ENCODE measurements at regions not wholly inside any gene's neighbourhood (a gene's known extent, or its start where the extent isn't known, plus 50 kb on each side); places are given as distances from the start of the nearest gene placed in this dataset.

GRCh38 chr2:134201533-134201932, 52.3 kb upstream of the MGAT5 start:
- Histone ChIP-seq H2AFZ (ENCODE audit: low read depth, low read length, poor library complexity, severe bottlenecking) (no peak overlapping the region), H4K20me1 (ENCODE audit: insufficient read depth) (no peaks in the 10 kb centered on the region), H3K27me3 (ENCODE audit: insufficient read depth, low read length) (no peaks in the 10 kb centered on the region), H3K9me2 (ENCODE audit: insufficient read depth) (no peaks in the 10 kb centered on the region), H3K4me1 (ENCODE audit: control insufficient read depth in 1 of 2, insufficient read depth in 2 of 2, low read length in 2 of 2) (no peaks in the 10 kb centered on the region), H3K27ac (ENCODE audit: low read depth, low read length) (no peak overlapping the region), H3K4me2 (ENCODE audit: low read length) (no peak overlapping the region), H3K4me3 (replicated peaks in 1 of 2; ENCODE audit: low read depth in 1 of 2, low read length in 2 of 2) (no peak overlapping the region), H3K36me3 (ENCODE audit: control insufficient read depth in 1 of 2, insufficient read depth in 2 of 2, low read length in 2 of 2) (no peaks in the 10 kb centered on the region), H3K9me3 (ENCODE audit: control insufficient read depth in 1 of 2, insufficient read depth in 1 of 2, low read depth in 1 of 2, low read length in 2 of 2) (no peaks in the 10 kb centered on the region), H3K9ac (ENCODE audit: low read length) (no peak overlapping the region), H3K79me2 (ENCODE audit: insufficient read depth, low read length) (no peaks in the 10 kb centered on the region; the same call in 1 of the 2 replicates)
- no TSS peak for BruUV-seq (replicated peaks)
- intact Hi-C loops (cut with micrococcal nuclease) = no loop called here
- ATAC-seq = no peak
- RAD21 ChIA-PET (ENCODE audit: low non-redundant PET in 1 of 2, low total read pairs in 2 of 2, uncharacterized antibody in 2 of 2, unreplicated experiment in 2 of 2) = no interaction called here
- POLR2A ChIA-PET = no interaction called here
- TF ChIP-seq MAX (IDR thresholded peaks at IDR 0.05) = no peak
- no peak for TF ChIP-seq SP1 (IDR thresholded peaks at IDR 0.05; ENCODE audit: low read depth)
- TF ChIP-seq YY1 (IDR thresholded peaks at IDR 0.05; ENCODE audit: extremely low read depth, insufficient replicate concordance, low read depth, low read length) = no peak
- no peak for TF ChIP-seq ZBTB33 (IDR thresholded peaks at IDR 0.05; ENCODE audit: extremely low read depth, insufficient replicate concordance, low read length)
- no peak for TF ChIP-seq TCF7L2 (IDR thresholded peaks at IDR 0.05; ENCODE audit: borderline replicate concordance, extremely low read depth, insufficient read depth, insufficient read length)
- TF ChIP-seq CBX3 (IDR thresholded peaks at IDR 0.05; ENCODE audit: low read depth) = no peak
- TF ChIP-seq POLR2AphosphoS5 (IDR thresholded peaks at IDR 0.05; ENCODE audit: low read depth, low read length) = no peak
- TF ChIP-seq ATF3 (IDR thresholded peaks at IDR 0.05) = no peak
- TF ChIP-seq, protein P1, sequence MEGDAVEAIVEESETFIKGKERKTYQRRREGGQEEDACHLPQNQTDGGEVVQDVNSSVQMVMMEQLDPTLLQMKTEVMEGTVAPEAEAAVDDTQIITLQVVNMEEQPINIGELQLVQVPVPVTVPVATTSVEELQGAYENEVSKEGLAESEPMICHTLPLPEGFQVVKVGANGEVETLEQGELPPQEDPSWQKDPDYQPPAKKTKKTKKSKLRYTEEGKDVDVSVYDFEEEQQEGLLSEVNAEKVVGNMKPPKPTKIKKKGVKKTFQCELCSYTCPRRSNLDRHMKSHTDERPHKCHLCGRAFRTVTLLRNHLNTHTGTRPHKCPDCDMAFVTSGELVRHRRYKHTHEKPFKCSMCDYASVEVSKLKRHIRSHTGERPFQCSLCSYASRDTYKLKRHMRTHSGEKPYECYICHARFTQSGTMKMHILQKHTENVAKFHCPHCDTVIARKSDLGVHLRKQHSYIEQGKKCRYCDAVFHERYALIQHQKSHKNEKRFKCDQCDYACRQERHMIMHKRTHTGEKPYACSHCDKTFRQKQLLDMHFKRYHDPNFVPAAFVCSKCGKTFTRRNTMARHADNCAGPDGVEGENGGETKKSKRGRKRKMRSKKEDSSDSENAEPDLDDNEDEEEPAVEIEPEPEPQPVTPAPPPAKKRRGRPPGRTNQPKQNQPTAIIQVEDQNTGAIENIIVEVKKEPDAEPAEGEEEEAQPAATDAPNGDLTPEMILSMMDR (IDR thresholded peaks at IDR 0.05 in 2 of 3, conservative IDR thresholded peaks at IDR 0.05 in 1 of 3; ENCODE audit: borderline replicate concordance in 1 of 3, insufficient read depth in 1 of 3, low read depth in 2 of 3, low read length in 2 of 3) = no peak
- no peak for TF ChIP-seq CEBPB (IDR thresholded peaks at IDR 0.05; ENCODE audit: low read depth)
- no peak for TF ChIP-seq SIN3A (IDR thresholded peaks at IDR 0.05; ENCODE audit: low read depth)
- TF ChIP-seq POLR2A (IDR thresholded peaks at IDR 0.05; ENCODE audit: borderline replicate concordance, extremely low read depth, insufficient read depth, insufficient read length) = no peak
- TF ChIP-seq EZH2phosphoT487 (IDR thresholded peaks at IDR 0.05; ENCODE audit: borderline replicate concordance) = no peak
- TF ChIP-seq RAD21 (IDR thresholded peaks at IDR 0.05; ENCODE audit: low read depth) = no peak
- TF ChIP-seq ZNF274 (IDR thresholded peaks at IDR 0.05; ENCODE audit: low read depth, low read length) = no peak
- TF ChIP-seq JUND (IDR thresholded peaks at IDR 0.05) = no peak
- TF ChIP-seq EZH2 (IDR thresholded peaks at IDR 0.05) = no peak
- no peak for DNase-seq (ENCODE audit: low read depth, low spot score)
- CTCF ChIA-PET = no interaction called here
